ENCODE measurements at regions not wholly inside any gene's neighbourhood (a gene's known extent, or its start where the extent isn't known, plus 50 kb on each side); places are given as distances from the start of the nearest gene placed in this dataset.

DNA sequence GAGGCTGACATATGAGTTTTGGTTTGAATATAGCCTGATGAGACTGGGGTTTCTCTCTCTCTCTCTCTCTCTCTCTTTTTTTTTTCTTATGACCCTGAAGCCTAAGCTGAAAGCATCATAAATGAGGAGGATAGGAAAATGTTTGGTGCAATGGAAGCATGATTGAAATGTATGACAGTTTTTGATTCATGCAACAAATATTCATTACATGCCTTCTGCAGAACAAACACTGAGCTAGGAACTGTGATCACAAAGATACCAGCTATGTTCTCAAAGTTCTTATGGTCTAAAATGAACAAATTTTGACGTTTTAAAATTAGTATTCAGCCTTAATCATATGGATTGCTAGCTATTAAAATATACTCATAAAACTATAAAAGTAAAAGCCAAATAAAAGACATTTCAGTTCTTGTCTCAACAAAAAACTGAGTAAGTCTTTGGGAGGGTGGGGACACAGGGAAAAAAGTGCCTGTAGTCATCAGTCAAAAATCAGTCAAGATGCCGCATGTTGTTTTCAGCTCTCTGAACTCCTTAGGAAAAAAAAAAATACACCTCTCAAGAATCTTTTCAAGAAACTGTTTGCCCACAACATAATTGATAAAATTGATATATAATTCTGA, 57.2 kb downstream of the NKX6-1 start:
- DNase-seq (ENCODE audit: low spot score): no peak
- no peak for ATAC-seq
- no peak overlapping the region for H3K27ac Mint-ChIP-seq
- H3K27ac ChIP-seq (ENCODE audit: low read depth): no peak overlapping the region
- H3K4me3 ChIP-seq: no peak overlapping the region
- H3K36me3 ChIP-seq (ENCODE audit: insufficient read depth): no peaks in the 10 kb centered on the region
- no peaks in the 10 kb centered on the region for H3K79me2 ChIP-seq (replicated peaks; ENCODE audit: insufficient read depth)
- no peaks in the 10 kb centered on the region for H3K27me3 Mint-ChIP-seq (ENCODE audit: insufficient read depth, low read depth, poor library complexity)
- H3K9me3 Mint-ChIP-seq: no peaks in the 10 kb centered on the region
- no peaks in the 10 kb centered on the region; the same call in 2 of the 3 replicates for H3K4me1 Mint-ChIP-seq
- H3K4me3 Mint-ChIP-seq: no peak overlapping the region
- H4K20me1 ChIP-seq (replicated peaks; ENCODE audit: insufficient read depth): no peaks in the 10 kb centered on the region
- H3K27me3 ChIP-seq (ENCODE audit: insufficient read depth): no peaks in the 10 kb centered on the region
- H2AFZ ChIP-seq: no peak overlapping the region
- no peak overlapping the region for H3K4me2 ChIP-seq
- TF ChIP-seq, protein P1, sequence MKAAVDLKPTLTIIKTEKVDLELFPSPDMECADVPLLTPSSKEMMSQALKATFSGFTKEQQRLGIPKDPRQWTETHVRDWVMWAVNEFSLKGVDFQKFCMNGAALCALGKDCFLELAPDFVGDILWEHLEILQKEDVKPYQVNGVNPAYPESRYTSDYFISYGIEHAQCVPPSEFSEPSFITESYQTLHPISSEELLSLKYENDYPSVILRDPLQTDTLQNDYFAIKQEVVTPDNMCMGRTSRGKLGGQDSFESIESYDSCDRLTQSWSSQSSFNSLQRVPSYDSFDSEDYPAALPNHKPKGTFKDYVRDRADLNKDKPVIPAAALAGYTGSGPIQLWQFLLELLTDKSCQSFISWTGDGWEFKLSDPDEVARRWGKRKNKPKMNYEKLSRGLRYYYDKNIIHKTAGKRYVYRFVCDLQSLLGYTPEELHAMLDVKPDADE (IDR thresholded peaks at IDR 0.05): no peak
- TF ChIP-seq ZNF331 (CRISPR knock-in tag; IDR thresholded peaks at IDR 0.05; ENCODE audit: low read depth) (no peak), JUNB (IDR thresholded peaks at IDR 0.05; ENCODE audit: unreplicated experiment) (no peak), STAT1 (IDR thresholded peaks at IDR 0.05; ENCODE audit: unreplicated experiment) (no peak), NANOG (IDR thresholded peaks at IDR 0.05; ENCODE audit: borderline replicate concordance) (no peak), EZH2 (IDR thresholded peaks at IDR 0.05; ENCODE audit: low read depth, unreplicated experiment) (no peak), POLR2AphosphoS5 (IDR thresholded peaks at IDR 0.05; ENCODE audit: low read depth) (no peak), CREB1 (CRISPR knock-in tag; IDR thresholded peaks at IDR 0.05; ENCODE audit: low read depth) (no peak), EZH2phosphoT487 (IDR thresholded peaks at IDR 0.05; ENCODE audit: unreplicated experiment) (no peak), ZNF114 (CRISPR knock-in tag; IDR thresholded peaks at IDR 0.05) (no peak)
- TF ChIP-seq, protein P2, sequence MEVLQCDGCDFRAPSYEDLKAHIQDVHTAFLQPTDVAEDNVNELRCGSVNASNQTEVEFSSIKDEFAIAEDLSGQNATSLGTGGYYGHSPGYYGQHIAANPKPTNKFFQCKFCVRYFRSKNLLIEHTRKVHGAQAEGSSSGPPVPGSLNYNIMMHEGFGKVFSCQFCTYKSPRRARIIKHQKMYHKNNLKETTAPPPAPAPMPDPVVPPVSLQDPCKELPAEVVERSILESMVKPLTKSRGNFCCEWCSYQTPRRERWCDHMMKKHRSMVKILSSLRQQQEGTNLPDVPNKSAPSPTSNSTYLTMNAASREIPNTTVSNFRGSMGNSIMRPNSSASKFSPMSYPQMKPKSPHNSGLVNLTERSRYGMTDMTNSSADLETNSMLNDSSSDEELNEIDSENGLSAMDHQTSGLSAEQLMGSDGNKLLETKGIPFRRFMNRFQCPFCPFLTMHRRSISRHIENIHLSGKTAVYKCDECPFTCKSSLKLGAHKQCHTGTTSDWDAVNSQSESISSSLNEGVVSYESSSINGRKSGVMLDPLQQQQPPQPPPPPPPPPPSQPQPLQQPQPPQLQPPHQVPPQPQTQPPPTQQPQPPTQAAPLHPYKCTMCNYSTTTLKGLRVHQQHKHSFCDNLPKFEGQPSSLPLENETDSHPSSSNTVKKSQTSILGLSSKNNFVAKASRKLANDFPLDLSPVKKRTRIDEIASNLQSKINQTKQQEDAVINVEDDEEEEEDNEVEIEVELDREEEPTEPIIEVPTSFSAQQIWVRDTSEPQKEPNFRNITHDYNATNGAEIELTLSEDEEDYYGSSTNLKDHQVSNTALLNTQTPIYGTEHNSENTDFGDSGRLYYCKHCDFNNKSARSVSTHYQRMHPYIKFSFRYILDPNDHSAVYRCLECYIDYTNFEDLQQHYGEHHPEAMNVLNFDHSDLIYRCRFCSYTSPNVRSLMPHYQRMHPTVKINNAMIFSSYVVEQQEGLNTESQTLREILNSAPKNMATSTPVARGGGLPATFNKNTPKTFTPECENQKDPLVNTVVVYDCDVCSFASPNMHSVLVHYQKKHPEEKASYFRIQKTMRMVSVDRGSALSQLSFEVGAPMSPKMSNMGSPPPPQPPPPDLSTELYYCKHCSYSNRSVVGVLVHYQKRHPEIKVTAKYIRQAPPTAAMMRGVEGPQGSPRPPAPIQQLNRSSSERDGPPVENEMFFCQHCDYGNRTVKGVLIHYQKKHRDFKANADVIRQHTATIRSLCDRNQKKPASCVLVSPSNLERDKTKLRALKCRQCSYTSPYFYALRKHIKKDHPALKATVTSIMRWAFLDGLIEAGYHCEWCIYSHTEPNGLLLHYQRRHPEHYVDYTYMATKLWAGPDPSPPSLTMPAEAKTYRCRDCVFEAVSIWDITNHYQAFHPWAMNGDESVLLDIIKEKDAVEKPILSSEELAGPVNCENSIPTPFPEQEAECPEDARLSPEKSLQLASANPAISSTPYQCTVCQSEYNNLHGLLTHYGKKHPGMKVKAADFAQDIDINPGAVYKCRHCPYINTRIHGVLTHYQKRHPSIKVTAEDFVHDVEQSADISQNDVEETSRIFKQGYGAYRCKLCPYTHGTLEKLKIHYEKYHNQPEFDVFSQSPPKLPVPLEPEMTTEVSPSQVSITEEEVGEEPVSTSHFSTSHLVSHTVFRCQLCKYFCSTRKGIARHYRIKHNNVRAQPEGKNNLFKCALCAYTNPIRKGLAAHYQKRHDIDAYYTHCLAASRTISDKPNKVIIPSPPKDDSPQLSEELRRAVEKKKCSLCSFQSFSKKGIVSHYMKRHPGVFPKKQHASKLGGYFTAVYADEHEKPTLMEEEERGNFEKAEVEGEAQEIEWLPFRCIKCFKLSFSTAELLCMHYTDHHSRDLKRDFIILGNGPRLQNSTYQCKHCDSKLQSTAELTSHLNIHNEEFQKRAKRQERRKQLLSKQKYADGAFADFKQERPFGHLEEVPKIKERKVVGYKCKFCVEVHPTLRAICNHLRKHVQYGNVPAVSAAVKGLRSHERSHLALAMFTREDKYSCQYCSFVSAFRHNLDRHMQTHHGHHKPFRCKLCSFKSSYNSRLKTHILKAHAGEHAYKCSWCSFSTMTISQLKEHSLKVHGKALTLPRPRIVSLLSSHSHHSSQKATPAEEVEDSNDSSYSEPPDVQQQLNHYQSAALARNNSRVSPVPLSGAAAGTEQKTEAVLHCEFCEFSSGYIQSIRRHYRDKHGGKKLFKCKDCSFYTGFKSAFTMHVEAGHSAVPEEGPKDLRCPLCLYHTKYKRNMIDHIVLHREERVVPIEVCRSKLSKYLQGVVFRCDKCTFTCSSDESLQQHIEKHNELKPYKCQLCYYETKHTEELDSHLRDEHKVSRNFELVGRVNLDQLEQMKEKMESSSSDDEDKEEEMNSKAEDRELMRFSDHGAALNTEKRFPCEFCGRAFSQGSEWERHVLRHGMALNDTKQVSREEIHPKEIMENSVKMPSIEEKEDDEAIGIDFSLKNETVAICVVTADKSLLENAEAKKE (CRISPR knock-in tag; IDR thresholded peaks at IDR 0.05): no peak
- TF ChIP-seq, protein P3, sequence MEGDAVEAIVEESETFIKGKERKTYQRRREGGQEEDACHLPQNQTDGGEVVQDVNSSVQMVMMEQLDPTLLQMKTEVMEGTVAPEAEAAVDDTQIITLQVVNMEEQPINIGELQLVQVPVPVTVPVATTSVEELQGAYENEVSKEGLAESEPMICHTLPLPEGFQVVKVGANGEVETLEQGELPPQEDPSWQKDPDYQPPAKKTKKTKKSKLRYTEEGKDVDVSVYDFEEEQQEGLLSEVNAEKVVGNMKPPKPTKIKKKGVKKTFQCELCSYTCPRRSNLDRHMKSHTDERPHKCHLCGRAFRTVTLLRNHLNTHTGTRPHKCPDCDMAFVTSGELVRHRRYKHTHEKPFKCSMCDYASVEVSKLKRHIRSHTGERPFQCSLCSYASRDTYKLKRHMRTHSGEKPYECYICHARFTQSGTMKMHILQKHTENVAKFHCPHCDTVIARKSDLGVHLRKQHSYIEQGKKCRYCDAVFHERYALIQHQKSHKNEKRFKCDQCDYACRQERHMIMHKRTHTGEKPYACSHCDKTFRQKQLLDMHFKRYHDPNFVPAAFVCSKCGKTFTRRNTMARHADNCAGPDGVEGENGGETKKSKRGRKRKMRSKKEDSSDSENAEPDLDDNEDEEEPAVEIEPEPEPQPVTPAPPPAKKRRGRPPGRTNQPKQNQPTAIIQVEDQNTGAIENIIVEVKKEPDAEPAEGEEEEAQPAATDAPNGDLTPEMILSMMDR (conservative IDR thresholded peaks at IDR 0.05; ENCODE audit: low read depth in 2 of 2): no peak
- TF ChIP-seq, protein P4, sequence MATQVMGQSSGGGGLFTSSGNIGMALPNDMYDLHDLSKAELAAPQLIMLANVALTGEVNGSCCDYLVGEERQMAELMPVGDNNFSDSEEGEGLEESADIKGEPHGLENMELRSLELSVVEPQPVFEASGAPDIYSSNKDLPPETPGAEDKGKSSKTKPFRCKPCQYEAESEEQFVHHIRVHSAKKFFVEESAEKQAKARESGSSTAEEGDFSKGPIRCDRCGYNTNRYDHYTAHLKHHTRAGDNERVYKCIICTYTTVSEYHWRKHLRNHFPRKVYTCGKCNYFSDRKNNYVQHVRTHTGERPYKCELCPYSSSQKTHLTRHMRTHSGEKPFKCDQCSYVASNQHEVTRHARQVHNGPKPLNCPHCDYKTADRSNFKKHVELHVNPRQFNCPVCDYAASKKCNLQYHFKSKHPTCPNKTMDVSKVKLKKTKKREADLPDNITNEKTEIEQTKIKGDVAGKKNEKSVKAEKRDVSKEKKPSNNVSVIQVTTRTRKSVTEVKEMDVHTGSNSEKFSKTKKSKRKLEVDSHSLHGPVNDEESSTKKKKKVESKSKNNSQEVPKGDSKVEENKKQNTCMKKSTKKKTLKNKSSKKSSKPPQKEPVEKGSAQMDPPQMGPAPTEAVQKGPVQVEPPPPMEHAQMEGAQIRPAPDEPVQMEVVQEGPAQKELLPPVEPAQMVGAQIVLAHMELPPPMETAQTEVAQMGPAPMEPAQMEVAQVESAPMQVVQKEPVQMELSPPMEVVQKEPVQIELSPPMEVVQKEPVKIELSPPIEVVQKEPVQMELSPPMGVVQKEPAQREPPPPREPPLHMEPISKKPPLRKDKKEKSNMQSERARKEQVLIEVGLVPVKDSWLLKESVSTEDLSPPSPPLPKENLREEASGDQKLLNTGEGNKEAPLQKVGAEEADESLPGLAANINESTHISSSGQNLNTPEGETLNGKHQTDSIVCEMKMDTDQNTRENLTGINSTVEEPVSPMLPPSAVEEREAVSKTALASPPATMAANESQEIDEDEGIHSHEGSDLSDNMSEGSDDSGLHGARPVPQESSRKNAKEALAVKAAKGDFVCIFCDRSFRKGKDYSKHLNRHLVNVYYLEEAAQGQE (IDR thresholded peaks at IDR 0.05; ENCODE audit: unreplicated experiment): no peak
- H3K36me3 Mint-ChIP-seq (ENCODE audit: low read depth): no peaks in the 10 kb centered on the region
- no peaks in the 10 kb centered on the region for H3F3A ChIP-seq (replicated peaks; ENCODE audit: low read depth)
- H3K9me2 ChIP-seq (ENCODE audit: insufficient read depth): no peaks in the 10 kb centered on the region
- H3K4me1 ChIP-seq (ENCODE audit: insufficient read depth): no peaks in the 10 kb centered on the region

Measured in GM23338 (cell line).